Keratinocyte (primary cell): ENCODE measurements at regions not wholly inside any gene's neighbourhood (a gene's known extent, or its start where the extent isn't known, plus 50 kb on each side); places are given as distances from the start of the nearest gene placed in this dataset.

Experiments used
- DNase-seq: peaks from one replicate; pipeline ENCODE4 v3.0.0-alpha.2; 2011; ENCODE audit warnings: low read depth, missing footprints, low spot score
- FAIRE-seq: peaks from 2 replicates; lab custom pipeline; 2011; peaks lifted over from hg19 to GRCh38; lab: Jason Lieb, UNC
- H2AFZ ChIP-seq: 2 replicates; pipeline ENCODE4 v1.6.0; 2012; ENCODE audit warnings: low read length, control low read depth, inconsistent platforms; ENCODE audit not compliant: control insufficient read depth
- H3K27ac ChIP-seq: 2 replicates; pipeline ENCODE4 v1.5.1; 2011; ENCODE audit warnings: low read length; ENCODE audit not compliant: control insufficient read depth, insufficient read depth
- H3K27me3 ChIP-seq: 3 replicates; pipeline ENCODE4 v1.6.0; 2011; ENCODE audit warnings: low read length; ENCODE audit not compliant: control insufficient read depth, insufficient read depth; ENCODE audit errors: extremely low read depth
- H3K36me3 ChIP-seq, 2 experiments: 2 replicates in 1 of 2; 3 replicates in 1 of 2; pipeline ENCODE4 v1.5.1; 2011; ENCODE audit warnings: low read length in 2 of 2, mild to moderate bottlenecking in 1 of 2; ENCODE audit not compliant: control insufficient read depth in 2 of 2, insufficient read depth in 2 of 2; ENCODE audit errors: extremely low read depth in 1 of 2
- H3K4me1 ChIP-seq: 3 replicates; pipeline ENCODE4 v1.5.1; 2011; ENCODE audit warnings: low read length; ENCODE audit not compliant: control insufficient read depth, insufficient read depth; ENCODE audit errors: extremely low read depth
- H3K4me2 ChIP-seq: 3 replicates; pipeline ENCODE4 v1.6.0; 2011; ENCODE audit warnings: low read depth, low read length; ENCODE audit not compliant: control insufficient read depth, insufficient read depth; ENCODE audit errors: extremely low read depth
- H3K4me3 ChIP-seq, 3 experiments: fragments of 200-600 bp in 1 of 3; sonication (generic) in 1 of 3; 2 replicates in 2 of 3; 3 replicates in 1 of 3; pipeline ENCODE4 v1.5.1; 2011 to 2016; ENCODE audit warnings: low read length in 3 of 3, mild to moderate bottlenecking in 3 of 3, control low read depth in 2 of 3, inconsistent platforms in 1 of 3, low read depth in 1 of 3, mixed read lengths in 1 of 3, mixed run types in 1 of 3, moderate library complexity in 1 of 3; ENCODE audit not compliant: control insufficient read depth in 2 of 3, insufficient read depth in 2 of 3; ENCODE audit errors: extremely low read depth in 1 of 3
- H3K79me2 ChIP-seq: 2 replicates; pipeline ENCODE4 v1.6.0; 2012; ENCODE audit warnings: low read length; ENCODE audit not compliant: control insufficient read depth, insufficient read depth
- H3K9ac ChIP-seq: 3 replicates; pipeline ENCODE4 v1.6.0; 2011; ENCODE audit warnings: low read length; ENCODE audit not compliant: control insufficient read depth, insufficient read depth; ENCODE audit errors: extremely low read depth
- H3K9me1 ChIP-seq: 3 replicates; pipeline ENCODE4 v1.6.0; 2011; ENCODE audit warnings: low read length; ENCODE audit not compliant: control insufficient read depth, insufficient read depth; ENCODE audit errors: extremely low read depth
- H3K9me3 ChIP-seq: 2 replicates; pipeline ENCODE4 v1.5.1; 2012; ENCODE audit warnings: low read depth, low read length; ENCODE audit not compliant: control insufficient read depth
- H4K20me1 ChIP-seq: 3 replicates; pipeline ENCODE4 v1.6.0; 2011; ENCODE audit warnings: low read length; ENCODE audit not compliant: control insufficient read depth, insufficient read depth; ENCODE audit errors: extremely low read depth
- EZH2 ChIP-seq: IDR thresholded peaks from one replicate; pipeline ENCODE4 v1.6.1; 2012; ENCODE audit warnings: inconsistent platforms, mild to moderate bottlenecking, low read length, moderate library complexity
- dilution Hi-C: fragments of 300-500 bp; cut with MboI; formaldehyde crosslinking; loops from one replicate; pipeline ENCODE4 v1.7.0; 2020; ENCODE audit warnings: low sequenced_read_pairs; ENCODE audit not compliant: extremely low pct_ligation_motif_present
- TF ChIP-seq, protein P1 (sequence below), 3 experiments: IDR thresholded peaks in 1 of 3; conservative IDR thresholded peaks in 1 of 3; optimal IDR thresholded peaks in 1 of 3; 2 replicates in 2 of 3; 3 replicates in 1 of 3; pipeline versions ENCODE3 to v1.5.1; 2011; ENCODE audit warnings: low read length in 3 of 3, mild to moderate bottlenecking in 3 of 3, moderate library complexity in 2 of 3, control low read depth in 1 of 3, inconsistent platforms in 1 of 3; ENCODE audit not compliant: insufficient read depth in 2 of 3; ENCODE audit errors: extremely low read depth in 1 of 3

DNA sequence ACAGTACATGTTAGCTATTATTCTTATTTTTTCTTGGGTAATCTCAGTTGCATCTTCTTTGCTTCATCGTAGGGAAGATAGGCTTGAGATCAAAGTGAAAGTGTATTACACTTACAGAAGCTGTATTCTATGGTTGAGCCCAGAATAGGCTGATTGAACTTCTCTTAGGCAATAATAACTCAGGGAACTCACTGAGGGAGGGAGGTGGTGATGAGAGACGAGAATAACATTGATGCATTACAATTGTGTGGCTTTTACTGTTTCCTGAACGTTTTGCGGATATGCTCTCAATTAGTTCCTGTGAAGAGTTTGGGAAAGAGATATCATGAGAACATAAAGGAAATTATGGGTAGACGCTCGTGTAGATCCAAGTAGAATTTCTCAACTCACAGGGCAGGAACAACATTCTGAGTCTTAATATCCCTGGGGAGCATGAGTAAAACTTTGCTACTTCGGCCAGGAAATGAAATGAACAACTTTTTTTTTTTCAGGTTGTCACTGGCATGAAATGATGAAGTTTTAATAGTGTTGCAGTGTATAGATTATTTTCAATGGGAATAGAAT, 302.2 kb downstream of the TUSC7 start:
- Histone ChIP-seq H3K4me3 (no peak overlapping the region), H3K9me3 (no peaks in the 10 kb centered on the region), H3K4me2 (no peak overlapping the region), H3K27ac (no peak overlapping the region), H3K4me1 (no peaks in the 10 kb centered on the region), H3K79me2 (no peaks in the 10 kb centered on the region), H3K36me3 (no peaks in the 10 kb centered on the region), H3K9ac (no peak overlapping the region), H3K27me3 (no peaks in the 10 kb centered on the region), H4K20me1 (no peaks in the 10 kb centered on the region), H2AFZ (no peak overlapping the region), H3K9me1 (no peaks in the 10 kb centered on the region)
- dilution Hi-C loops: no loop called here
- no peak for FAIRE-seq
- DNase-seq: no peak
- TF ChIP-seq EZH2: no peak
- TF ChIP-seq, protein P1, sequence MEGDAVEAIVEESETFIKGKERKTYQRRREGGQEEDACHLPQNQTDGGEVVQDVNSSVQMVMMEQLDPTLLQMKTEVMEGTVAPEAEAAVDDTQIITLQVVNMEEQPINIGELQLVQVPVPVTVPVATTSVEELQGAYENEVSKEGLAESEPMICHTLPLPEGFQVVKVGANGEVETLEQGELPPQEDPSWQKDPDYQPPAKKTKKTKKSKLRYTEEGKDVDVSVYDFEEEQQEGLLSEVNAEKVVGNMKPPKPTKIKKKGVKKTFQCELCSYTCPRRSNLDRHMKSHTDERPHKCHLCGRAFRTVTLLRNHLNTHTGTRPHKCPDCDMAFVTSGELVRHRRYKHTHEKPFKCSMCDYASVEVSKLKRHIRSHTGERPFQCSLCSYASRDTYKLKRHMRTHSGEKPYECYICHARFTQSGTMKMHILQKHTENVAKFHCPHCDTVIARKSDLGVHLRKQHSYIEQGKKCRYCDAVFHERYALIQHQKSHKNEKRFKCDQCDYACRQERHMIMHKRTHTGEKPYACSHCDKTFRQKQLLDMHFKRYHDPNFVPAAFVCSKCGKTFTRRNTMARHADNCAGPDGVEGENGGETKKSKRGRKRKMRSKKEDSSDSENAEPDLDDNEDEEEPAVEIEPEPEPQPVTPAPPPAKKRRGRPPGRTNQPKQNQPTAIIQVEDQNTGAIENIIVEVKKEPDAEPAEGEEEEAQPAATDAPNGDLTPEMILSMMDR (optimal IDR thresholded peaks at IDR 0.05 in 1 of 3, IDR thresholded peaks at IDR 0.05 in 1 of 3, conservative IDR thresholded peaks at IDR 0.05 in 1 of 3; ENCODE audit: extremely low read depth in 1 of 3, insufficient read depth in 2 of 3, low read length in 3 of 3): no peak

DNA sequence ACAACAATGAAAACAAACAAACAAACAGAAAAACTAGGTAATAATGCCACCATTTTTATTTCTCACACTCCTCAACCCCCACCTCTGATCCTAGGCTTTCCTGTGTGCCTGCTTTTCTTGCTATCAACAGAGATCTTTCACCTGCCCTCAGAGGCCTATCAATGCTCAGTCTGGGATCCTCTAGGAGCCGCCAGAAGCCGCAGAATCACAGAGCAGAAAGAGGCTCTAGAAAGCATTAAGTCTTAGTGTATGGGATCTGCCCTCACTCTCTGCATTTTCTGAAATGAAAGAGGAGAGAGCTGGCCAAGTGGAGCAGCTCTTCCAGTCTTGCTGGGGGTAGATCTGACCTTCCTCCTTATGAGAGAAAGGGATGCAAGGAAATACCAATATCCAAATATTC, 306.8 kb downstream of the TUSC7 start:
- no peak for DNase-seq
- no peak for FAIRE-seq
- H3K4me2 ChIP-seq: no peak overlapping the region
- H4K20me1 ChIP-seq: no peaks in the 10 kb centered on the region
- H3K4me1 ChIP-seq: no peaks in the 10 kb centered on the region
- no peak overlapping the region for H2AFZ ChIP-seq
- H3K9me3 ChIP-seq: no peaks in the 10 kb centered on the region
- no peaks in the 10 kb centered on the region for H3K79me2 ChIP-seq
- H3K4me3 ChIP-seq: no peak overlapping the region
- no peak overlapping the region for H3K9ac ChIP-seq
- H3K27ac ChIP-seq: no peak overlapping the region
- no peaks in the 10 kb centered on the region for H3K9me1 ChIP-seq
- TF ChIP-seq, protein P1 (optimal IDR thresholded peaks at IDR 0.05 in 1 of 3, IDR thresholded peaks at IDR 0.05 in 1 of 3, conservative IDR thresholded peaks at IDR 0.05 in 1 of 3; ENCODE audit: extremely low read depth in 1 of 3, insufficient read depth in 2 of 3, low read length in 3 of 3): no peak
- TF ChIP-seq EZH2: no peak
- H3K36me3 ChIP-seq: no peaks in the 10 kb centered on the region
- dilution Hi-C loops: no loop called here
- H3K27me3 ChIP-seq: no peaks in the 10 kb centered on the region
